IMR-90 (cell line): ENCODE measurements at regions not wholly inside any gene's neighbourhood (a gene's known extent, or its start where the extent isn't known, plus 50 kb on each side); places are given as distances from the start of the nearest gene placed in this dataset.

Experiments used
- ATAC-seq: fragments of 200-7000 bp; cut with Tn5 transposase; 2 replicates; pipeline ENCODE4 v1.9.1; 2020; ENCODE audit warnings: low read depth, mild to moderate bottlenecking, moderate library complexity
- BruUV-seq: library from RNA; stranded (reverse); fragments of 400-500 nt; replicated peaks from 2 replicates; lab custom pipeline; 2021; lab: Mats Ljungman, UMichigan
- CTCF ChIA-PET: fragments of 300-600 bp; formaldehyde crosslinking; extraction: SDS; loops from one replicate; lab custom pipeline; 2021; ENCODE audit warnings: antibody characterized with exemption; lab: Yijun Ruan, JAX
- POLR2A ChIA-PET: fragments of 300-600 bp; sonication (Branson Sonifier 250); formaldehyde crosslinking; loops from one replicate; lab custom pipeline; 2022; ENCODE audit warnings: antibody characterized with exemption; ENCODE audit not compliant: unreplicated experiment; lab: Charles Lee
- DNase-seq: peaks from one replicate; pipeline ENCODE4 v3.0.0; 2013
- H2AFZ ChIP-seq: replicated peaks from 2 replicates; pipeline ENCODE3; 2013; ENCODE audit warnings: low read length, mild to moderate bottlenecking; ENCODE audit not compliant: poor library complexity
- H2AK5ac ChIP-seq: 2 replicates; pipeline ENCODE4 v1.6.1; 2013; ENCODE audit warnings: low read depth, low read length, inconsistent platforms
- H2AK9ac ChIP-seq: replicated peaks from 2 replicates; pipeline ENCODE3; 2013; ENCODE audit warnings: mild to moderate bottlenecking, low read depth, low read length, moderate library complexity; ENCODE audit not compliant: poor library complexity
- H2BK120ac ChIP-seq: 2 replicates; pipeline ENCODE4 v1.6.1; 2013; ENCODE audit warnings: low read depth, low read length, inconsistent platforms
- H2BK15ac ChIP-seq: 3 replicates; pipeline ENCODE4 v1.6.1; 2013; ENCODE audit warnings: low read depth, low read length, inconsistent platforms
- H2BK20ac ChIP-seq: 2 replicates; pipeline ENCODE4 v1.6.1; 2013; ENCODE audit warnings: low read depth, mild to moderate bottlenecking, inconsistent platforms, low read length, moderate library complexity
- H2BK5ac ChIP-seq: 2 replicates; pipeline ENCODE4 v1.6.1; 2013; ENCODE audit warnings: mild to moderate bottlenecking, low read depth, low read length, inconsistent platforms; ENCODE audit not compliant: poor library complexity, severe bottlenecking
- H3K14ac ChIP-seq: replicated peaks from 2 replicates; pipeline ENCODE4 v1.6.1; 2013; ENCODE audit warnings: low read depth, low read length, inconsistent platforms
- H3K18ac ChIP-seq: 2 replicates; pipeline ENCODE4 v1.6.1; 2013; ENCODE audit warnings: low read depth, low read length, control low read depth
- H3K23ac ChIP-seq: 2 replicates; pipeline ENCODE4 v1.6.1; 2013; ENCODE audit warnings: low read depth, low read length, inconsistent platforms
- H3K27ac ChIP-seq: 2 replicates; pipeline ENCODE4 v1.5.1; 2013; ENCODE audit warnings: mild to moderate bottlenecking, control low read depth, low read length; ENCODE audit not compliant: insufficient read depth
- H3K27me3 ChIP-seq: 2 replicates; pipeline ENCODE4 v1.6.1; 2013; ENCODE audit warnings: low read length; ENCODE audit not compliant: control insufficient read depth, insufficient read depth
- H3K36me3 ChIP-seq: 2 replicates; pipeline ENCODE4 v1.6.1; 2013; ENCODE audit warnings: low read length, mixed read lengths; ENCODE audit not compliant: control insufficient read depth, insufficient read depth
- H3K4ac ChIP-seq: 2 replicates; pipeline ENCODE4 v1.6.1; 2013; ENCODE audit warnings: low read depth, low read length, inconsistent platforms
- H3K4me1 ChIP-seq: 2 replicates; pipeline ENCODE4 v1.6.1; 2013; ENCODE audit warnings: low read length, mixed read lengths; ENCODE audit not compliant: control insufficient read depth, insufficient read depth
- H3K4me2 ChIP-seq: 2 replicates; pipeline ENCODE4 v1.6.1; 2013; ENCODE audit warnings: low read depth, mild to moderate bottlenecking, control low read depth, low read length, moderate library complexity
- H3K4me3 ChIP-seq: 2 replicates; pipeline ENCODE4 v1.5.1; 2013; ENCODE audit warnings: low read depth, mild to moderate bottlenecking, control low read depth, low read length, moderate library complexity; ENCODE audit not compliant: insufficient read depth
- H3K56ac ChIP-seq: 2 replicates; pipeline ENCODE4 v1.6.1; 2013; ENCODE audit warnings: low read length, inconsistent platforms; ENCODE audit not compliant: insufficient read depth; ENCODE audit errors: extremely low read depth
- H3K79me1 ChIP-seq, 2 experiments: 2 replicates each; pipeline ENCODE4 v1.6.1; 2013; ENCODE audit warnings: low read length in 2 of 2, inconsistent platforms in 1 of 2, low read depth in 1 of 2
- H3K9ac ChIP-seq: 2 replicates; pipeline ENCODE4 v1.6.1; 2013; ENCODE audit warnings: low read depth, low read length, control low read depth
- H3K9me1 ChIP-seq: 2 replicates; pipeline ENCODE4 v1.6.1; 2013; ENCODE audit warnings: low read length, inconsistent platforms; ENCODE audit not compliant: insufficient read depth
- H3K9me3 ChIP-seq: 2 replicates; pipeline ENCODE4 v1.6.1; 2013; ENCODE audit warnings: low read length; ENCODE audit not compliant: control insufficient read depth, insufficient read depth
- H4K20me1 ChIP-seq: 2 replicates; pipeline ENCODE4 v1.6.1; 2013; ENCODE audit warnings: low read length, inconsistent platforms; ENCODE audit not compliant: insufficient read depth
- H4K5ac ChIP-seq: 2 replicates; pipeline ENCODE4 v1.6.1; 2013; ENCODE audit warnings: mild to moderate bottlenecking, low read depth, low read length, control low read depth
- H4K8ac ChIP-seq, 2 experiments: 2 replicates each; pipeline ENCODE4 v1.6.1; 2013; ENCODE audit warnings: low read depth in 2 of 2, low read length in 2 of 2, control low read depth in 1 of 2, inconsistent platforms in 1 of 2
- H4K91ac ChIP-seq: 2 replicates; pipeline ENCODE4 v1.6.1; 2013; ENCODE audit warnings: low read depth, low read length, inconsistent platforms; ENCODE audit not compliant: insufficient read depth
- CEBPB ChIP-seq: IDR thresholded peaks from 2 replicates; pipeline ENCODE4 v1.6.1; 2012; ENCODE audit warnings: low read depth, low read length, improper control_type of control experiment
- CTCF ChIP-seq: conservative IDR thresholded peaks from 2 replicates; pipeline ENCODE4 v1.5.1; 2012; ENCODE audit warnings: mild to moderate bottlenecking, low read depth, low read length, improper control_type of control experiment
- MAFK ChIP-seq: IDR thresholded peaks from 2 replicates; pipeline ENCODE4 v1.6.1; 2012; ENCODE audit warnings: low read depth, low read length, improper control_type of control experiment
- POLR2A ChIP-seq: IDR thresholded peaks from 2 replicates; pipeline ENCODE4 v1.6.1; 2012; ENCODE audit warnings: mild to moderate bottlenecking, low read depth, low read length
- RAD21 ChIP-seq: IDR thresholded peaks from 2 replicates; pipeline ENCODE4 v1.6.1; 2012; ENCODE audit warnings: low read length, improper control_type of control experiment
- RFX5 ChIP-seq: IDR thresholded peaks from 2 replicates; pipeline ENCODE4 v1.8.0; 2012; ENCODE audit warnings: low read depth, mild to moderate bottlenecking, low read length, moderate library complexity
- USF2 ChIP-seq: fragments of 150-350 bp; IDR thresholded peaks from 2 replicates; pipeline ENCODE4 v1.6.1; 2017; ENCODE audit warnings: mild to moderate bottlenecking, antibody characterized with exemption, low read length, low read depth
- WGBS, 2 experiments: methylation state at CpG; one replicate each; pipeline versions ENCODE4 v1.1.5 to v1.1.7; 2013; ENCODE audit warnings: missing lambda C conversion rate in 2 of 2; ENCODE audit not compliant: insufficient read length in 1 of 2; ENCODE audit errors: extremely low coverage in 2 of 2; 5-methylcytosine and 5-hydroxymethylcytosine counted together
- dilution Hi-C: fragments of 300-500 bp; cut with HindIII; formaldehyde crosslinking; loops from one replicate; pipeline ENCODE4 v1.14.3; 2018; ENCODE audit warnings: low sequenced_read_pairs; ENCODE audit not compliant: unreplicated experiment
- in situ Hi-C: fragments of 300-500 bp; cut with MboI; formaldehyde crosslinking; loops from 3 replicates; pipeline ENCODE4 v1.14.3; 2019; ENCODE audit warnings: low sequenced_read_pairs, inconsistent platforms, mixed read lengths
- intact Hi-C: fragments of 100-400 bp; cut with micrococcal nuclease; formaldehyde crosslinking; loops from 2 replicates; pipeline ENCODE4 v1.10.0; 2022

GRCh38 chr5:32511776-32512374, 67.3 kb upstream of the ZFR start:
- Histone ChIP-seq H3K4me3 (no peak overlapping the region), H3K27me3 (no peaks in the 10 kb centered on the region), H3K9me3 (no peaks in the 10 kb centered on the region), H2AK9ac (no peak overlapping the region), H3K18ac (no peak overlapping the region), H3K79me1 (no peaks in the 10 kb centered on the region), H4K91ac (no peak overlapping the region), H2BK20ac (no peak overlapping the region), H4K20me1 (no peaks in the 10 kb centered on the region), H3K56ac (no peak overlapping the region), H3K9me1 (0 out of 2 replicates have a peak, but pooled peaks cover 3% of the 10 kb centered on the region), H2BK5ac (no peak overlapping the region), H3K14ac (no peak overlapping the region), H3K9ac (no peak overlapping the region), H3K36me3 (no peaks in the 10 kb centered on the region), H2AK5ac (no peak overlapping the region), H3K4me1 (peaks cover 12% of the 10 kb centered on the region), H2BK120ac (no peak overlapping the region), H3K23ac (no peak overlapping the region), H2BK15ac (no peak overlapping the region), H3K27ac (no peak overlapping the region), H3K4me2 (no peak overlapping the region), H4K5ac (no peak overlapping the region), H2AFZ (no peak overlapping the region), H4K8ac (no peak overlapping the region), H3K4ac (no peak overlapping the region)
- POLR2A ChIA-PET: no interaction called here
- TF ChIP-seq MAFK (no peak), RAD21 (no peak), CEBPB (no peak), USF2 (no peak), RFX5 (no peak), POLR2A (no peak), CTCF (no peak)
- CTCF ChIA-PET: interaction anchor here (0.6 kb wide), 2 partner anchors 38 to 267 kb away, joined by 3 to 4 read pairs; no protein-coding TSS in a partner anchor
- intact Hi-C loops: no loop called here
- 50% methylated on average over 1 of the region's 9 CpGs; no CpG with 5 or more reads in 1 of the 2 experiments for WGBS, 2 experiments
- no peak for DNase-seq
- no TSS peak for BruUV-seq
- dilution Hi-C loops: no loop called here
- in situ Hi-C loops: no loop called here
- ATAC-seq: no peak
